CD14-positive monocyte (primary cell): ENCODE measurements at regions not wholly inside any gene's neighbourhood (a gene's known extent, or its start where the extent isn't known, plus 50 kb on each side); places are given as distances from the start of the nearest gene placed in this dataset.

Experiments
- DNase-seq, 3 donors: peaks; one replicate each; pipeline ENCODE4 v3.0.0-alpha.2; 2011 to 2022
- H2AFZ ChIP-seq: 2 replicates; pipeline ENCODE4 v1.6.0; 2012; ENCODE audit warnings: mild to moderate bottlenecking, low read depth, low read length, inconsistent platforms; ENCODE audit not compliant: insufficient read depth, poor library complexity, severe bottlenecking
- H3K27ac ChIP-seq, 2 donors: 1 replicate in 1 of 2; 2 replicates in 1 of 2; pipeline ENCODE4 v1.5.1; 2012 to 2013; ENCODE audit warnings: low read length in 2 of 2, control low read depth in 1 of 2, inconsistent platforms in 1 of 2, low read depth in 1 of 2, mild to moderate bottlenecking in 1 of 2
- H3K27me3 ChIP-seq, 2 donors: one replicate each; pipeline versions ENCODE4 v1.6.0 to v1.6.1; 2011 to 2013; ENCODE audit warnings: low read length in 2 of 2; ENCODE audit not compliant: control insufficient read depth in 2 of 2, insufficient read depth in 2 of 2
- H3K36me3 ChIP-seq, 2 donors: replicated peaks in 1 of 2; 1 replicate in 1 of 2; 2 replicates in 1 of 2; pipeline versions ENCODE4 v1.5.1 to v1.6.1; 2012 to 2013; ENCODE audit warnings: low read length in 2 of 2, control low read depth in 1 of 2, inconsistent platforms in 1 of 2, mild to moderate bottlenecking in 1 of 2; ENCODE audit not compliant: insufficient read depth in 2 of 2, control insufficient read depth in 1 of 2
- H3K4me1 ChIP-seq, 2 donors: 1 replicate in 1 of 2; 2 replicates in 1 of 2; pipeline versions ENCODE4 v1.5.1 to v1.6.1; 2012 to 2013; ENCODE audit warnings: low read length in 2 of 2, control low read depth in 1 of 2, inconsistent platforms in 1 of 2, mild to moderate bottlenecking in 1 of 2, moderate library complexity in 1 of 2; ENCODE audit not compliant: insufficient read depth in 2 of 2, control insufficient read depth in 1 of 2
- H3K4me2 ChIP-seq: replicated peaks from 2 replicates; pipeline ENCODE3; 2012; ENCODE audit warnings: low read length, moderate library complexity, mild to moderate bottlenecking; ENCODE audit not compliant: poor library complexity, severe bottlenecking; ENCODE audit errors: extremely low read depth
- H3K4me3 ChIP-seq, 3 experiments: fragments of 200-600 bp in 1 of 3; sonication (generic) in 1 of 3; replicated peaks in 1 of 3; 1 replicate in 2 of 3; 2 replicates in 1 of 3; pipeline ENCODE4 v1.5.1; 2011 to 2013; ENCODE audit warnings: low read length in 3 of 3, mild to moderate bottlenecking in 3 of 3, control low read depth in 2 of 3, low read depth in 2 of 3, inconsistent platforms in 1 of 3, moderate library complexity in 1 of 3
- H3K79me2 ChIP-seq: 2 replicates; pipeline ENCODE4 v1.6.0; 2012; ENCODE audit warnings: mild to moderate bottlenecking, control low read depth, inconsistent platforms, low read length, moderate library complexity; ENCODE audit not compliant: insufficient read depth
- H3K9ac ChIP-seq: 2 replicates; pipeline ENCODE4 v1.6.0; 2017; ENCODE audit warnings: low read length, mild to moderate bottlenecking; ENCODE audit not compliant: insufficient read depth, poor library complexity, severe bottlenecking
- H3K9me3 ChIP-seq, 2 donors: replicated peaks in 1 of 2; 1 replicate in 1 of 2; 2 replicates in 1 of 2; pipeline versions ENCODE4 v1.5.1 to v1.6.1; 2012 to 2013; ENCODE audit warnings: low read length in 2 of 2, control low read depth in 1 of 2; ENCODE audit not compliant: control insufficient read depth in 1 of 2, insufficient read depth in 1 of 2
- H4K20me1 ChIP-seq: 2 replicates; pipeline ENCODE4 v1.6.0; 2012; ENCODE audit warnings: mild to moderate bottlenecking, low read length, control low read depth, moderate library complexity; ENCODE audit not compliant: insufficient read depth
- H3K27ac Mint-ChIP-seq, 7 donors: one replicate each; pipeline ENCODE4 v1.8.0; 2020; ENCODE audit warnings: mild to moderate bottlenecking in 7 of 7, mixed read lengths in 7 of 7, moderate library complexity in 6 of 7, inconsistent platforms in 2 of 7
- H3K27me3 Mint-ChIP-seq, 3 donors: one replicate each; pipeline ENCODE4 v1.8.0; 2021 to 2022; ENCODE audit warnings: low read depth in 3 of 3, mild to moderate bottlenecking in 3 of 3, mixed read lengths in 3 of 3, moderate library complexity in 3 of 3, inconsistent platforms in 1 of 3
- H3K36me3 Mint-ChIP-seq, 2 donors: one replicate each; pipeline ENCODE4 v1.8.0; 2020; ENCODE audit warnings: mixed read lengths in 2 of 2, inconsistent platforms in 1 of 2, mild to moderate bottlenecking in 1 of 2
- H3K4me1 Mint-ChIP-seq: one replicate; pipeline ENCODE4 v1.8.0; 2020; ENCODE audit warnings: mild to moderate bottlenecking, mixed read lengths
- H3K4me3 Mint-ChIP-seq, 2 donors: one replicate each; pipeline ENCODE4 v1.8.0; 2020; ENCODE audit warnings: mild to moderate bottlenecking in 2 of 2, mixed read lengths in 2 of 2, moderate library complexity in 1 of 2
- H3K9me3 Mint-ChIP-seq, 7 donors: one replicate each; pipeline ENCODE4 v1.8.0; 2020 to 2022; ENCODE audit warnings: mixed read lengths in 7 of 7, mild to moderate bottlenecking in 6 of 7, moderate library complexity in 6 of 7, inconsistent platforms in 2 of 7
- CTCF ChIP-seq: fragments of 200-600 bp; IDR thresholded peaks from one replicate; pipeline ENCODE4 v1.8.0; 2022; ENCODE audit warnings: antibody characterized with exemption, mild to moderate bottlenecking
- WGBS: methylation state at CpG from one replicate; pipeline ENCODE4 v1.1.5; 2013; ENCODE audit warnings: missing lambda C conversion rate; ENCODE audit not compliant: insufficient coverage; 5-methylcytosine and 5-hydroxymethylcytosine counted together
- intact Hi-C, 2 donors: fragments of 100-400 bp; cut with micrococcal nuclease; formaldehyde crosslinking; loops; one replicate each; pipeline versions ENCODE4 v1.15.0 to v1.15.1; 2023

DNA sequence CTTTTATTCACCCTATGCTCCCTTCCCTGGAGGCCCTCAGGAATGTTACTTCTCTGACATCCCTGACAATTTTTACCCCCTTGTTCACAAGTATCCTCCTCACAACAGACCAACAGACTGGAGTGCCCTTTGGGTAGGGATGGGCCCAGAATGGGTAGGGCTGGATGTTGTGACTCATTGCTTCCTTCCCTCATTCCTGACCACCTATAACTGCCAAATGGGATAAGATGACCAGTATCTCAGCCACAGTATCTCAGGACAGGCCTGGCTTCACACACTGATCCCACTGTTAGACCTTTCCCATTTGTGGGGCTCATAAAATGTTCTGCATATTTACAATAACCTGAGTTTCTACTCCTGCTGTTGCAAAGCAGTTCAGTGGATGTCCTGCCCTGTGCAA, 223.0 kb upstream of the LRFN2 start:
- Histone ChIP-seq H3K4me2 (no peak overlapping the region), H3K79me2 (no peaks in the 10 kb centered on the region), H3K27ac (no peak overlapping the region), H3K27me3 (no peaks in the 10 kb centered on the region), H4K20me1 (no peaks in the 10 kb centered on the region), H3K4me3 (no peak overlapping the region), H3K36me3 (no peaks in the 10 kb centered on the region), H3K4me1 (peaks cover 8 to 23% of the 10 kb centered on the region in 2 donors), H3K9me3 (no peaks in the 10 kb centered on the region), H2AFZ (no peak overlapping the region), H3K9ac (no peak overlapping the region)
- no peaks in the 10 kb centered on the region for H3K36me3 Mint-ChIP-seq
- intact Hi-C loops: no loop called here
- H3K27me3 Mint-ChIP-seq: peaks cover 2 to 8% (median 2%) of the 10 kb centered on the region in 3 donors
- H3K4me3 Mint-ChIP-seq: no peak overlapping the region
- TF ChIP-seq CTCF: no peak
- no peak overlapping the region for H3K27ac Mint-ChIP-seq
- peaks cover 0 to 2% (median 0%) of the 10 kb centered on the region in 7 donors for H3K9me3 Mint-ChIP-seq
- no peak for DNase-seq
- H3K4me1 Mint-ChIP-seq: peaks cover 16% of the 10 kb centered on the region

GRCh38 chr6:40809627-40810026, 222.5 kb upstream of the LRFN2 start:
- Histone ChIP-seq H3K36me3 (no peaks in the 10 kb centered on the region), H3K4me3 (no peak overlapping the region), H3K4me1 (peaks cover 13 to 28% of the 10 kb centered on the region in 2 donors), H3K4me2 (no peak overlapping the region), H4K20me1 (no peaks in the 10 kb centered on the region), H3K79me2 (no peaks in the 10 kb centered on the region), H3K9me3 (no peaks in the 10 kb centered on the region), H3K9ac (no peak overlapping the region), H3K27ac (no peak overlapping the region), H2AFZ (no peak overlapping the region), H3K27me3 (no peaks in the 10 kb centered on the region)
- H3K27me3 Mint-ChIP-seq: peaks cover 2 to 8% (median 2%) of the 10 kb centered on the region in 3 donors
- TF ChIP-seq CTCF: no peak
- H3K9me3 Mint-ChIP-seq: peaks cover 0 to 3% (median 0%) of the 10 kb centered on the region in 7 donors
- no peak for DNase-seq
- no peaks in the 10 kb centered on the region for H3K36me3 Mint-ChIP-seq
- peaks cover 21% of the 10 kb centered on the region for H3K4me1 Mint-ChIP-seq
- H3K4me3 Mint-ChIP-seq: no peak overlapping the region
- no CpG with 5 or more reads among the region's 1 CpG for WGBS
- intact Hi-C loops: no loop called here
- H3K27ac Mint-ChIP-seq: no peak overlapping the region
